ENCODE measurements at regions not wholly inside any gene's neighbourhood (a gene's known extent, or its start where the extent isn't known, plus 50 kb on each side); places are given as distances from the start of the nearest gene placed in this dataset.
"Not testable (repeated sequence)": the region's sequence is repeated elsewhere in the genome, so short reads cannot be mapped to it uniquely, and the experiment has no call there.

DNA sequence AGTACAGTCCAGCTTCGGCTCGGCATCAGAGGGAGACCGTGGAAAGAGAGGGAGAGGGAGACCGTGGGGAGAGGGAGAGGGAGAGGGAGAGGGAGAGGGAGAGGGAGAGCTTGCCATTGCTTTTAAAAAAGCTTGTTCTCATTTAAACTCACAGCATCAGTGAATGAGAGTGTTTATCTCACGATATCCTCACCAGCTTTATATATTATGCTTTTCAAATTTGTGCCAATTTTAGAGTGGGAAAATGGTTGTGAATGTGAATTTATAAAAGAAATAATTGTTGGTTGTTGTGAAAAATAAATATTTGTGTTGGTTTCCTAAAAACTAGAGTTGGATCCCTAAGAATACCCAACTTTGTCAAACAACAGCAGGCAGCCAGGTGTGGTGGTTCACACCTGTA is 170.1 kb downstream of the NRN1 start:
- not testable (repeated sequence) for DNase-seq

- DNase-seq = no peak
These were observed 173.6 kb downstream of the NRN1 start for GRCh38 chr6:5833120-5833519.

DNA sequence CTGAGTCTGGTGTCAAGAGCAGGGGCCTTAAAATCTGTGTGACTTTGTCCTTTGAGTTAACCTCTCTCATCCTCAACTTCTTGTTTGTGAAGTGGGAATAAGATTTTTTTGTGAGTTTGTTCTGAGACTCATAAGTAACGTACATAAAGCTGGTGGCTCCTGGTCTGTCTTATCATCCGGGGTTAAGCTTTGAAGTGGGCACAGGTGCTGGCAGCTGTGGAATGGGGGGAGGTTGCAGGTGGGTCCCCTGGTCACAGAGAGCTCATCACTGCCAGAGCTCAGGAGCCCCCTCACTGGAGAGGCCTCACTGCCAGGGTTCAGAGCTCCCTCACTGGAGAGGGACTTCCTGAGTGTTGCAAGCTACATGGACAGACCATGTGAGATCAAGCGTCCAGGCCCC is 174.1 kb downstream of the NRN1 start:
- no peak for DNase-seq

DNA sequence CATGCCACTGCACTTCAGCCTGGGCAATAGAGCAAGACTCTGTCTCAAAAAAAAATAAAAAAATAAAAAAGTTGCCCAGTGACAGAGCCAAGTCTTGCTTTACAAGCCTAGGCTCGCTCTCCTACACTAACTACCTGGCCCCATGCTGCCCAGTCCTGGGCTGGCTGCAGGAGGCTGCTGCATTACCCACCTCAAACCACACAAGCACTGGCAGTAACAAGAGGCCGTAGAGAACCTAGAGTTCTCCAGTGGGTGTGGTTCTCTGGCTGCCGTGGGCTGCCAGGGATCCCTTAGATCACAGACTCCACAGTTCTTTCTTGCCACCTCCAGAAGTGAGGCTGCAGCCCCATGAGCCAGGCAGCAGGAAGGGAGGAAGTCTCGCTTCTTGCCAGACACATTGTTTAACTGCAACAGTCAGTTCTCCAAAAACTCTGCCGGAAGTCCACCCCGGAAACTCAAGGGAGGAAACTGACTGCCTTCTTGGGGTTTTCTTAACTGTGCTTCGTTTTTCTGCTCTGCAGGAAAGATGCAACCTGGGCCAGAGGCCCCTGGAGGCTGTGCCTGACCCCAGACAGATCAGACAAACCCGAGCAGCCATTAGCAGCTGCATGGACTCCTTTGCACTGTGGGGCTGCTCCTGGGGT is 175.4 kb downstream of the NRN1 start:
- not testable (repeated sequence) for DNase-seq

GRCh38 chr6:5828296-5828695 is 178.4 kb downstream of the NRN1 start:
- DNase-seq = no peak

DNA sequence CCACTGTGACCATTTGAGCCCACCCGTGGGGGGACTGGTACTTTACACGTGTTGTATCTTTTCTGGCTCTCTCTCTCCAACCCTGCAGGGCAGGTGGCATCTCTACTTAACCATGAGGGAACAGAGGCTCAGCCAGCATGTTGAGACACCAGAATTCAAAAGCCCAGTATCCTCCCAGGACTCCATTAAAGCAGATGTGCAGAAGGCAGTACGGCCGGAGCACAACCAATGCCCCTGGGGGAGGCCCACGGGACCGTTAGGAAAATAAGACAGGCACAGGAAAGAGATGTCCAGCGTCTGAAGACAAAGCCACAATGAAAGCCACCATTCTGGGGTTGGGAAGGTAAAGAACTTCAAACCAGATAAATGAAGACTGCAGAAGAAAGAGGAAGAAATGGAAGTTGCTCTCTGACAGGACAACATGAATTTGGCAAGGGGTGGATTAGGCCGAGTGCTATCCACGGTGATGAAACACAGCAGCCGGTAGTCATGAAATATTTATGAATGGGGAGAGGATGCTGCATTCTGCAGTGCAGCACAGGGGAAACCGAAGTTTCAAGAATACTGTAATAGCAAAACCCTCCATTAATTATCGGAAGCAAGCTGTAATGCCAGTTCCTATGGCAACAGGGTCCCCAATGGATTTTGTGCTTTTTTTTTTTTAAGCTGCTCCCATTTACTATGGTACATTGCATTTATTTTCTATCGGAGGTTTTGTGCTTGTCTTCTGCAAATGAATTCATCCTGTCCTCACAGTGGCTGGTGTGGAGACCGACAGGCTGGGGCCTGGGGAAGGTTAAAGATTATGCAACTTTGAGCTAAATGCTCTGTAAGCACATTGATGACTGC is 179.4 kb downstream of the NRN1 start:
- no peak for DNase-seq

- not testable (repeated sequence) for DNase-seq
These were observed 182.2 kb downstream of the NRN1 start for GRCh38 chr6:5824382-5824983.
